ENCODE measurements at regions not wholly inside any gene's neighbourhood (a gene's known extent, or its start where the extent isn't known, plus 50 kb on each side); places are given as distances from the start of the nearest gene placed in this dataset.

GRCh38 chr5:77139001-77139400, 51.9 kb upstream of the ZBED3 start:
- Histone ChIP-seq H3K9me1 (ENCODE audit: control insufficient read depth, extremely low read depth, insufficient read depth, low read length) (no peaks in the 10 kb centered on the region), H2AFZ (ENCODE audit: control insufficient read depth, low read length) (no peak overlapping the region), H3K9ac (ENCODE audit: control insufficient read depth, extremely low read depth, insufficient read depth, low read length) (no peak overlapping the region), H3K9me3 (ENCODE audit: control insufficient read depth, low read depth, low read length) (no peaks in the 10 kb centered on the region), H3K4me3 (ENCODE audit: control insufficient read depth in 2 of 3, extremely low read depth in 1 of 3, insufficient read depth in 2 of 3, low read depth in 1 of 3, low read length in 3 of 3) (no peak overlapping the region), H3K4me1 (ENCODE audit: control insufficient read depth, extremely low read depth, insufficient read depth, low read length) (no peaks in the 10 kb centered on the region), H3K4me2 (ENCODE audit: control insufficient read depth, extremely low read depth, insufficient read depth, low read depth, low read length) (no peak overlapping the region), H3K36me3 (ENCODE audit: control insufficient read depth in 2 of 2, extremely low read depth in 1 of 2, insufficient read depth in 2 of 2, low read length in 2 of 2) (no peaks in the 10 kb centered on the region), H3K27ac (ENCODE audit: control insufficient read depth, insufficient read depth, low read length) (no peak overlapping the region), H3K27me3 (ENCODE audit: control insufficient read depth, extremely low read depth, insufficient read depth, low read length) (peaks cover 40% of the 10 kb centered on the region), H3K79me2 (ENCODE audit: control insufficient read depth, insufficient read depth, low read length) (no peaks in the 10 kb centered on the region), H4K20me1 (ENCODE audit: control insufficient read depth, extremely low read depth, insufficient read depth, low read length) (no peaks in the 10 kb centered on the region)
- DNase-seq (ENCODE audit: low read depth, low spot score) (no peak), FAIRE-seq (no peak)
- TF ChIP-seq EZH2 (IDR thresholded peaks at IDR 0.05; ENCODE audit: low read length) = no peak
- no peak for TF ChIP-seq CTCF (optimal IDR thresholded peaks at IDR 0.05 in 1 of 3, IDR thresholded peaks at IDR 0.05 in 1 of 3, conservative IDR thresholded peaks at IDR 0.05 in 1 of 3; ENCODE audit: extremely low read depth in 1 of 3, insufficient read depth in 2 of 3, low read length in 3 of 3)
- dilution Hi-C loops (cut with MboI; ENCODE audit: extremely low pct_ligation_motif_present, low sequenced_read_pairs) = no loop called here

Small RNA genes in the stretch of these regions (small RNA-seq; reads per million reads assigned to genes)
- 0 reads per million in 3 experiments for gene HMGB1P35 (ENCODE audit: insufficient read length in 3 of 3, low read depth in 3 of 3, low replicate concordance in 1 of 3)

Data from keratinocyte (primary cell).